ENCODE measurements at regions not wholly inside any gene's neighbourhood (a gene's known extent, or its start where the extent isn't known, plus 50 kb on each side); places are given as distances from the start of the nearest gene placed in this dataset.

- Histone ChIP-seq H4K91ac (ENCODE audit: low read depth, low read length) (no peak overlapping the region), H3K79me2 (ENCODE audit: control insufficient read depth, insufficient read depth, low read length, poor library complexity) (no peaks in the 10 kb centered on the region), H3K9ac (ENCODE audit: low read length) (no peak overlapping the region), H3K79me1 (ENCODE audit: low read length) (no peaks in the 10 kb centered on the region), H3K4me2 (ENCODE audit: low read length) (no peak overlapping the region), H3K14ac (ENCODE audit: low read length) (no peak overlapping the region), H3K4me1 (ENCODE audit: control insufficient read depth in 1 of 2, insufficient read depth in 2 of 2, low read length in 2 of 2) (no peaks in the 10 kb centered on the region), H3K18ac (ENCODE audit: low read length) (no peak overlapping the region), H2BK5ac (ENCODE audit: low read depth, low read length, poor library complexity) (no peak overlapping the region), H4K8ac (ENCODE audit: low read depth, low read length) (no peak overlapping the region), H4K12ac (ENCODE audit: low read depth, low read length) (no peak overlapping the region), H2BK12ac (ENCODE audit: low read length) (no peak overlapping the region), H3K23ac (ENCODE audit: low read length) (no peak overlapping the region), H3K27ac (ENCODE audit: low read depth, low read length) (no peak overlapping the region), H2AFZ (ENCODE audit: insufficient read depth, low read length, poor library complexity) (no peak overlapping the region), H3K4ac (ENCODE audit: low read depth, low read length) (no peak overlapping the region), H3K36me3 (ENCODE audit: control insufficient read depth in 1 of 2, insufficient read depth in 2 of 2, low read length in 2 of 2) (no peaks in the 10 kb centered on the region), H2AK5ac (ENCODE audit: low read length) (no peak overlapping the region), H2BK120ac (ENCODE audit: insufficient read depth, low read length, poor library complexity) (no peak overlapping the region), H3K4me3 (ENCODE audit: low read depth, low read length) (no peak overlapping the region), H3K27me3 (ENCODE audit: insufficient read depth, low read length) (no peaks in the 10 kb centered on the region), H3K9me3 (ENCODE audit: insufficient read depth, low read depth, low read length) (no peaks in the 10 kb centered on the region)
- no peak for DNase-seq
- no CpG with 5 or more reads among the region's 2 CpGs for WGBS (ENCODE audit: extremely low coverage, insufficient coverage, insufficient read length)
Measured at GRCh38 chr1:199862047-199862446, 165.5 kb upstream of the NR5A2 start.

- Histone ChIP-seq H3K9ac (ENCODE audit: low read length) (no peak overlapping the region), H3K79me2 (ENCODE audit: control insufficient read depth, insufficient read depth, low read length, poor library complexity) (no peaks in the 10 kb centered on the region), H3K4ac (ENCODE audit: low read depth, low read length) (no peak overlapping the region), H2AFZ (ENCODE audit: insufficient read depth, low read length, poor library complexity) (no peak overlapping the region), H2BK12ac (ENCODE audit: low read length) (no peak overlapping the region), H2BK120ac (ENCODE audit: insufficient read depth, low read length, poor library complexity) (no peak overlapping the region), H4K12ac (ENCODE audit: low read depth, low read length) (no peak overlapping the region), H3K79me1 (ENCODE audit: low read length) (no peaks in the 10 kb centered on the region), H3K9me3 (ENCODE audit: insufficient read depth, low read depth, low read length) (no peaks in the 10 kb centered on the region), H3K27me3 (ENCODE audit: insufficient read depth, low read length) (no peaks in the 10 kb centered on the region), H2AK5ac (ENCODE audit: low read length) (no peak overlapping the region), H3K4me1 (ENCODE audit: control insufficient read depth in 1 of 2, insufficient read depth in 2 of 2, low read length in 2 of 2) (no peaks in the 10 kb centered on the region), H4K91ac (ENCODE audit: low read depth, low read length) (no peak overlapping the region), H3K36me3 (ENCODE audit: control insufficient read depth in 1 of 2, insufficient read depth in 2 of 2, low read length in 2 of 2) (no peaks in the 10 kb centered on the region), H2BK5ac (ENCODE audit: low read depth, low read length, poor library complexity) (no peak overlapping the region), H3K4me2 (ENCODE audit: low read length) (no peak overlapping the region), H3K14ac (ENCODE audit: low read length) (no peak overlapping the region), H3K23ac (ENCODE audit: low read length) (no peak overlapping the region), H3K27ac (ENCODE audit: low read depth, low read length) (no peak overlapping the region), H4K8ac (ENCODE audit: low read depth, low read length) (no peak overlapping the region), H3K4me3 (ENCODE audit: low read depth, low read length) (no peak overlapping the region), H3K18ac (ENCODE audit: low read length) (no peak overlapping the region)
- WGBS (ENCODE audit: extremely low coverage, insufficient coverage, insufficient read length) = no CpG with 5 or more reads among the region's 5 CpGs
- no peak for DNase-seq
Measured at GRCh38 chr1:199866210-199866617, 161.3 kb upstream of the NR5A2 start.

GRCh38 chr1:199867601-199868000, 159.9 kb upstream of the NR5A2 start:
- Histone ChIP-seq H2BK5ac (ENCODE audit: low read depth, low read length, poor library complexity) (no peak overlapping the region), H3K4ac (ENCODE audit: low read depth, low read length) (no peak overlapping the region), H3K36me3 (ENCODE audit: control insufficient read depth in 1 of 2, insufficient read depth in 2 of 2, low read length in 2 of 2) (no peaks in the 10 kb centered on the region), H4K12ac (ENCODE audit: low read depth, low read length) (no peak overlapping the region), H3K79me1 (ENCODE audit: low read length) (no peaks in the 10 kb centered on the region), H4K8ac (ENCODE audit: low read depth, low read length) (no peak overlapping the region), H3K27me3 (ENCODE audit: insufficient read depth, low read length) (no peaks in the 10 kb centered on the region), H2BK12ac (ENCODE audit: low read length) (no peak overlapping the region), H3K18ac (ENCODE audit: low read length) (no peak overlapping the region), H3K4me1 (ENCODE audit: control insufficient read depth in 1 of 2, insufficient read depth in 2 of 2, low read length in 2 of 2) (no peaks in the 10 kb centered on the region), H4K91ac (ENCODE audit: low read depth, low read length) (no peak overlapping the region), H2AFZ (ENCODE audit: insufficient read depth, low read length, poor library complexity) (no peak overlapping the region), H3K4me2 (ENCODE audit: low read length) (no peak overlapping the region), H3K79me2 (ENCODE audit: control insufficient read depth, insufficient read depth, low read length, poor library complexity) (no peaks in the 10 kb centered on the region), H3K9me3 (ENCODE audit: insufficient read depth, low read depth, low read length) (no peaks in the 10 kb centered on the region), H3K23ac (ENCODE audit: low read length) (no peak overlapping the region), H3K14ac (ENCODE audit: low read length) (no peak overlapping the region), H2AK5ac (ENCODE audit: low read length) (no peak overlapping the region), H3K27ac (ENCODE audit: low read depth, low read length) (no peak overlapping the region), H3K4me3 (ENCODE audit: low read depth, low read length) (no peak overlapping the region), H3K9ac (ENCODE audit: low read length) (no peak overlapping the region), H2BK120ac (ENCODE audit: insufficient read depth, low read length, poor library complexity) (no peak overlapping the region)
- peak in 1 of 2 donors; percentile 5 for DNase-seq
- WGBS (ENCODE audit: extremely low coverage, insufficient coverage, insufficient read length) = no CpG with 5 or more reads among the region's 3 CpGs

DNA sequence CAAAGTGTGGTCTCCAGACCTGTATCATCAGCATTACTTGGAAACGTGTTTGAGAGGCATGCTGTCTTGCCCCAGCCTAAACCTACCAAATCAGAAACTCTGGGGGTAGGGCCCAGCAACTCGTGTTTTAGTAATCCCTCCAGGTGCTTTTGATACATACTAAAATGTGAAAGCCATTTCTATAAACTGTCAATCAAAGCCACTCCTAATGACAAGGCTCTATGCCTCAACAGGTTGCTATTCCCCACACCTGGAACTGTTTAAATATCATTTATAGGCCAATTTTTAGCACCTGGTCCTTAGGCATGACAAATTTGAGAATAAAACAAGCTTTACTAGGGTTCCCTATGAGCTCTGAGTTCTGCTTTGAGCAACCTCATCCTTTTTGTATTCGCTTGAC, 158.7 kb upstream of the NR5A2 start:
- H3K4ac ChIP-seq (ENCODE audit: low read depth, low read length) = no peak overlapping the region
- H4K12ac ChIP-seq (ENCODE audit: low read depth, low read length) = no peak overlapping the region
- H3K4me2 ChIP-seq (ENCODE audit: low read length) = no peak overlapping the region
- no peak overlapping the region for H3K14ac ChIP-seq (ENCODE audit: low read length)
- H3K27me3 ChIP-seq (ENCODE audit: insufficient read depth, low read length) = no peaks in the 10 kb centered on the region
- no peak overlapping the region for H3K4me3 ChIP-seq (ENCODE audit: low read depth, low read length)
- no peaks in the 10 kb centered on the region for H3K9me3 ChIP-seq (ENCODE audit: insufficient read depth, low read depth, low read length)
- H3K79me1 ChIP-seq (ENCODE audit: low read length) = no peaks in the 10 kb centered on the region
- no peaks in the 10 kb centered on the region for H3K79me2 ChIP-seq (ENCODE audit: control insufficient read depth, insufficient read depth, low read length, poor library complexity)
- H3K27ac ChIP-seq (ENCODE audit: low read depth, low read length) = no peak overlapping the region
- H2BK12ac ChIP-seq (ENCODE audit: low read length) = no peak overlapping the region
- no peak overlapping the region for H2BK5ac ChIP-seq (ENCODE audit: low read depth, low read length, poor library complexity)
- no CpG with 5 or more reads among the region's 3 CpGs for WGBS (ENCODE audit: extremely low coverage, insufficient coverage, insufficient read length)
- no peak overlapping the region for H4K91ac ChIP-seq (ENCODE audit: low read depth, low read length)
- H2AK5ac ChIP-seq (ENCODE audit: low read length) = no peak overlapping the region
- no peaks in the 10 kb centered on the region for H3K36me3 ChIP-seq (ENCODE audit: control insufficient read depth in 1 of 2, insufficient read depth in 2 of 2, low read length in 2 of 2)
- DNase-seq = no peak
- no peak overlapping the region for H2BK120ac ChIP-seq (ENCODE audit: insufficient read depth, low read length, poor library complexity)
- H3K18ac ChIP-seq (ENCODE audit: low read length) = no peak overlapping the region
- H3K9ac ChIP-seq (ENCODE audit: low read length) = no peak overlapping the region
- no peak overlapping the region for H2AFZ ChIP-seq (ENCODE audit: insufficient read depth, low read length, poor library complexity)
- H4K8ac ChIP-seq (ENCODE audit: low read depth, low read length) = no peak overlapping the region
- H3K4me1 ChIP-seq (ENCODE audit: control insufficient read depth in 1 of 2, insufficient read depth in 2 of 2, low read length in 2 of 2) = no peaks in the 10 kb centered on the region
- no peak overlapping the region for H3K23ac ChIP-seq (ENCODE audit: low read length)

All from trophoblast cell (in vitro differentiated cells and primary cell).